Right ventricle myocardium inferior (tissue), 1 donor: ENCODE measurements at regions not wholly inside any gene's neighbourhood (a gene's known extent, or its start where the extent isn't known, plus 50 kb on each side); places are given as distances from the start of the nearest gene placed in this dataset.
"Not testable (repeated sequence)": the region's sequence is repeated elsewhere in the genome, so short reads cannot be mapped to it uniquely, and the experiment has no call there.

Experiments used
- ATAC-seq: fragments of 200-7000 bp; cut with Tn5 transposase; one replicate; pipeline ENCODE4 v1.9.1; 2020; ENCODE audit warnings: mild to moderate bottlenecking, moderate library complexity
- DNase-seq: peaks from one replicate; pipeline ENCODE4 v3.0.0; 2021; ENCODE audit errors: missing footprints
- intact Hi-C: fragments of 100-400 bp; cut with DNase I; formaldehyde crosslinking; loops from one replicate; pipeline ENCODE4 v1.11.0; 2022
- donor health status: DM: no; HTN: yes; CAD: no; lungs with severe emphysema.

GRCh38 chr19:30692879-30693503 lies 320.8 kb downstream of the ZNF536 start:
- DNase-seq = no peak
- ATAC-seq = no peak
- intact Hi-C loops = no loop called here

GRCh38 chr19:30692181-30692811 lies 320.1 kb downstream of the ZNF536 start:
- intact Hi-C loops = no loop called here
- ATAC-seq (peak; percentile 38), DNase-seq (no peak)

GRCh38 chr19:30691819-30692166 lies 319.6 kb downstream of the ZNF536 start:
- ATAC-seq (no peak), DNase-seq (no peak)
- intact Hi-C loops = no loop called here

- ATAC-seq = no peak
- intact Hi-C loops = no loop called here
- no peak for DNase-seq
These were observed 319.0 kb downstream of the ZNF536 start for GRCh38 chr19:30690935-30691818.

- DNase-seq (no peak), ATAC-seq (no peak)
- intact Hi-C loops = no loop called here
These were observed 318.3 kb downstream of the ZNF536 start for GRCh38 chr19:30690525-30690924.

- DNase-seq (no peak), ATAC-seq (no peak)
- intact Hi-C loops = loop anchor here (10.0 kb wide), 2 partner anchors 425 to 665 kb away; no protein-coding TSS in a partner anchor
These were observed 317.3 kb downstream of the ZNF536 start for GRCh38 chr19:30689474-30689873.

GRCh38 chr19:30688696-30689095 lies 316.5 kb downstream of the ZNF536 start:
- intact Hi-C loops = loop anchor here (10.0 kb wide), 2 partner anchors 426 to 666 kb away; no protein-coding TSS in a partner anchor
- DNase-seq (no peak), ATAC-seq (no peak)

GRCh38 chr19:30686826-30687566 lies 314.8 kb downstream of the ZNF536 start:
- DNase-seq (no peak), ATAC-seq (no peak)
- intact Hi-C loops = loop anchor here (10.0 kb wide), 2 partner anchors 428 to 668 kb away; no protein-coding TSS in a partner anchor

- no peak for ATAC-seq
- no peak for DNase-seq
- intact Hi-C loops = loop anchor here (10.0 kb wide), 2 partner anchors 429 to 669 kb away; no protein-coding TSS in a partner anchor
These were observed 314.1 kb downstream of the ZNF536 start for GRCh38 chr19:30686176-30686820.

- intact Hi-C loops = loop anchor here (10.0 kb wide), 2 partner anchors 429 to 669 kb away; no protein-coding TSS in a partner anchor
- ATAC-seq (no peak), DNase-seq (no peak)
These were observed 313.3 kb downstream of the ZNF536 start for GRCh38 chr19:30685426-30686000.

- DNase-seq (no peak), ATAC-seq (no peak)
- intact Hi-C loops = loop anchor here (5.0 to 10.0 kb wide), 4 partner anchors 103 to 1378 kb away; no protein-coding TSS in a partner anchor
These were observed 312.4 kb downstream of the ZNF536 start for GRCh38 chr19:30684613-30685012.

GRCh38 chr19:30682999-30683536 lies 310.9 kb downstream of the ZNF536 start:
- DNase-seq (no peak), ATAC-seq (peak; percentile 75)
- intact Hi-C loops = loop anchor here (1.0 to 10.0 kb wide), 6 partner anchors 104 to 1541 kb away; no protein-coding TSS in a partner anchor

- intact Hi-C loops = loop anchor here (2.0 to 10.0 kb wide), 5 partner anchors 105 to 1380 kb away; no protein-coding TSS in a partner anchor
- DNase-seq (no peak), ATAC-seq (no peak)
These were observed 310.2 kb downstream of the ZNF536 start for GRCh38 chr19:30682146-30682998.

- ATAC-seq (no peak), DNase-seq (no peak)
- intact Hi-C loops = loop anchor here (2.0 to 10.0 kb wide), 5 partner anchors 106 to 1381 kb away; no protein-coding TSS in a partner anchor
These were observed 309.2 kb downstream of the ZNF536 start for GRCh38 chr19:30681162-30682100.

GRCh38 chr19:30680399-30680798 lies 308.2 kb downstream of the ZNF536 start:
- not testable (repeated sequence) for ATAC-seq, DNase-seq
- intact Hi-C loops = loop anchor here (5.0 to 10.0 kb wide), 4 partner anchors 107 to 1382 kb away; no protein-coding TSS in a partner anchor
